Activated T-helper 1 cell treated with anti-CD3 and anti-CD28 coated beads, Interleukin-2, amount 50 U/mL, for 16 hours (primary cell): ENCODE measurements at regions not wholly inside any gene's neighbourhood (a gene's known extent, or its start where the extent isn't known, plus 50 kb on each side); places are given as distances from the start of the nearest gene placed in this dataset.
"Not testable (repeated sequence)": the region's sequence is repeated elsewhere in the genome, so short reads cannot be mapped to it uniquely, and the experiment has no call there.

ENCODE experiments used
- DNase-seq, 2 donors: peaks; one replicate each; pipeline ENCODE4 v3.0.0-alpha.2; 2020; ENCODE audit warnings: low read depth in 1 of 2, low spot score in 1 of 2

DNA sequence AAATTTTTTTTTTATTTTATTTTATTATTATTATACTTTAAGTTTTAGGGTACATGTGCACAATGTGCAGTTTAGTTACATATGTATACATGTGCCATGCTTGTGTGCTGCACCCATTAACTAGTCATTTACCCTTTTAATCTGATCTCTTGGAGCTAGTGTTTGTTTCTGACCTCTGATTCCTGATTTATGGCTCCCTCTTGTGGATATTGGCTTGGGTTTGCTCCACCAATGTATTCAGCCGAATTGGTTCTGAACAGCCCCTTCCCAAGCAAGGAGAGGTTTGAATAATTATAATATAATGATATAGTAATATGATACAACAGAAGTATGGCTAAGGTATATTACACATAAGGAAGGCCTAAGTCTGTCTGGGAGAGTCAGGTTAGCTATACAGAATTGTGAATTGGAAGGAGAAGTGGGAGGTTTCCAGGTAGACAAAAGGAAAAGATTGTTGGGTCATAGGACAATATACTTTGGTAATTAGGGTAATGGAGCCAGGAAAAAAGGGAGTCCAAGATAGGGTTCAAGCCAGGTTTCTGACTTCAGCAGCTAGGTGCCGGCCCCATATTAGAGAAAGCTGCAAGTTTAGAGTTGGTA is 53.1 kb upstream of the HMCN1 start:
- DNase-seq, result no peak

DNA sequence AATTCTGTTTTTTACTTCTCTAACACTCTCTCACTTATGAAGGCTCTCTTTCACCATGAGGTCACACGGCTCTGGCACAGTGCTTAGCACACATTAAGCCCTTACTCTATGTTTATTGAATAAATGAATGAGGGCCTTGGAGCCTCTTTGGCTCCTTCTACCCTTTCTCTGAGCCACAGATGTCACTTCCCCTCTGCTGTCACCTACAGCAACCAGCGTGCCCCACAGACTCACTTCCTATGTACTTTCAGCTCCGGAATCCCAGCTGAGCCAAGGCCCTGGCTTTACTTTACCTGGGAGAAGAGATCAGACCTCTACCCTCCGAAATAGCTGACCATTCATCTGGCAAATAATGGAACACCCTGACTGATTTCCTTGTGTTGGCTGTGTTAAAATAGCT is 53.7 kb upstream of the HMCN1 start:
- DNase-seq, result no peak

DNA sequence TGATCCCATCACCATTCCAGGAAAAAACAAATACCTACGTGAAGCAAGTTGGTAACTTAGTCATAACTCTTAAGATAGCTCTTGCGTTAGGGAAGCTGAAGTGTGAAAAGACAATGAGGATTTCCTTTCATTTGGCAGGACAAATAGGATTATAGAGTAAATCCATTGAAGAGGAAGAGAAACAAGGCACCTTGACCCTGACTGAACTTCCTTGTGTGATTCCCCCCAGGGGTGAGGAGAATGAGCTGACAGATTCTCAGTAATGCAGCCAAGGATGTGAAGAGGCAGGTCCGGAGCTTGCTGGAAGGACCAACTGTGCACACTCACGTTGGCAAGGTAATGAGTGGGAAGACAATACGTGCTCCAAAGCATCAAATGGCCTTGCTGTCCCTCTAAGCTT is 55.0 kb upstream of the HMCN1 start:
- no peak for DNase-seq

DNA sequence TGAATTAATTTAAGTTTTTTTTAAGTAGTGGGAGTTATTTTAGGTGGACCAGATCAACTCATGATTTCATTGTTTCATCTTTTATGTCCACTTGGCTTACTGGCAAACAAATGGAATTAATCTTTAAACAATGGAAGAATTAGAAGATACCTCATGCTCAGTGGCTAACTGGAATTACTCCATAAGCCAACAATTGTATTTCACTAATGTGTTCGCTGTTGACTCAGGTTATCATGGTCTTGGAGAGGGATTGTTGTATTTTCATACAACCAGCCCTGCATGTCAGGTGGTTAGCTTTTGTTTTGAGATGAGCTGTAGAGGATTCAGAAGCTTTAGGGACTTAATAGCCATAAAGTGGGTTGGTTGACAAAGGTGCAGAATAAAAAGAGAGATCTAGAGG is 57.2 kb upstream of the HMCN1 start:
- DNase-seq, result no peak

DNA sequence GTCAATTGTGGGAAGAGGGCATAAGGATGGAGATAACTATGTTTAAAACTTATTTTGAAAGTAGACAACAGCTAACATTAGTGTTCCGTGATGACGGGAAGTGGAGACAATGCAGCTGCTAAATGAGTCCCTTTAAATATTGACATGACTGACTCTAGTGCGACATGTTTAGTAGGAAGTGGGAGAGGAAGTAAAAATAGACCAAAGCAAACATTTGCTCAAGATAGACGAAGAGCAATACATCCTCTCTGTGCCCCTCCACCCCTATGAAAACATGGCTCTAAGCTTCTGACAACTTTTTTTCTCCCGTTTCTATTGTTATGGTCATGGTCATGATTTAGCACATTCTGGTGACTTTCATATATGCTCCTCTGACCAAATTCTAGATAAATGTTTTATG is 60.0 kb upstream of the HMCN1 start:
- DNase-seq, result no peak

DNA sequence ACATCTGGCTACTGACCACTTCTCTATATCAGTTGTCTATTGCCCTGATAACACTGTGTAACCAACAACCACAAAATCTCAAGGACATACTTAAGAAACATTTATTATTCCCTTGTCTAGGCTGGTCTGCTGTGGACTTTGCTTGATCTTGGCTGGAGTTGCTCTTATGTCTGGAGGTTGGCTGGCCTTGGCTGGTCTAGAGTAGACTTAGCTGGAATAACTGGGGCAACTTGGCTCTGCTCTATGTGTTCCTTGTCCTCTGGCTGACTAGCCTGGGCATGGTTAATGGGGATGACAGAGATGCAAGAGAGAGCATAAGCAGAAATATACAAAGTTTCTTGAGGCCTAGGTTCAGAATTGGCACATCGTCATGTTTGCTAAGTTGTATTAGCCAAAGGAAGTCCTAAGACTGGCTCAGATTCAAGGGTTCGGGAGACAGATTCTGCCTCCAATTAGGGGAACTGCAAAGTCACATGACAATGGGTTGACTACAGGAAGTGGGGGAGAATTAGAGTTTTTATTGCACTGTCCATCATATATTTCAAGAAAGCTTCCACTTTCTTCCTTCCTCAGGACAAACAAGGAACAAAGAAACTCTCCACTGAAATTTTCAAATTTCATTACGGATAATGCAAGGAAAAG is 61.4 kb upstream of the HMCN1 start:
- DNase-seq, result no peak

DNA sequence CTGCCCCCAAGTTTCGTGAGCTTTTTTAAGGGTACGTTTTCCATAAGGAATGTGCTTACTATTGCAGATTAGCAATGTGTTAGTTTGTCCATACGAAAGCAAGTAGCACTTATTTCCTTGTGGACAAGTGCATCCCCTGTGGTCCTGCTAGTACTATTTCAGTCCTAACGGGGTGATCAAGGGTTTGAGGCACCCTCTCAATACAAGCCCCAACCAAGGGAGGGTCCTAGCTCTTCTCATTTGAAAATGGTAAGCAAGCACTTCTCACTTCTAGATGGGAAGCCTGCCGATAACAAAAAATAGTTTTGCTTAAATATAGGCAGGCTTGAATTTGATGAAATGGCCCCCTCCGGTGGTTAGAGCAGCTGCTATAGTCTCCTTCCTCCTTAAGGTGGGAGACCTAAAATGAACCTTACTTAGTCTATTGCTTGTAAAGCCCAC is 64.0 kb upstream of the HMCN1 start:
- peak in 1 of 2 donors; percentile 5 for DNase-seq

DNA sequence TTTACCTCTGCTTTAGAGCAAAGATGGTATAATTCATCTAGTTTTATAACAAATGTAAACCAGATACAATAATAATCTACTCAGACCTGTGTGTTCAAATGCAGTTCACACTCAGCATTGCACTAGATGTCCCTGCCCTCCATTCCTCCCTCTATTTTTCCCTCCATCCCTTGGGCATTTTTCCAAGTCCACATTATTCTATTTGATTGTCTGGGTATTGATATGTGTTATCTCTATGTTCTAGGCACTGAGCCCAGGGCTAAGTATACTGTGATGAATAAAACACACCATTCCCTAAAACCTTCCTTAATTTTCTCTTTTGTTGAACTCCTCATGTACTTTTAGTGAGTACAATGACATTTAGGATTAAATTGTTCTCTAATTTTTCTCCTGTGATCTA is 66.2 kb upstream of the HMCN1 start:
- no peak for DNase-seq

DNA sequence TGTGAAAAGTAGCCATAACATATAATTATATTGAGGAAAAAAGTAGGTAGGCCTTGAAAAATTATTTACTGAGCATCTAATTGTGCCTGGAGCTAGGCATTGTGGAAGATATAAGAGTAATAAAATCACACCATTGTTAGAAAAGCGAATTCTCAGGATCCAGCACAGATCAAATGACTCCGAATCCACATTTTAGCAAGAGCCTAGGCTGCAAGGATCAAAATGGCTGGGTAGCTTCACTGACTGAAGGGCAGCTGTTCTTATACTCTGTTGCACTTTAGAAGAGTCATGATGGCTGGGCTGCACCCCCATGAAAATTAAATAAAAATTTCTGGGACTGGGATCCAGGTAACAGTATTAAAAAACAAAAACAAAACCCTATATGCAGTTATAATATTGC is 67.6 kb upstream of the HMCN1 start:
- DNase-seq, result no peak

DNA sequence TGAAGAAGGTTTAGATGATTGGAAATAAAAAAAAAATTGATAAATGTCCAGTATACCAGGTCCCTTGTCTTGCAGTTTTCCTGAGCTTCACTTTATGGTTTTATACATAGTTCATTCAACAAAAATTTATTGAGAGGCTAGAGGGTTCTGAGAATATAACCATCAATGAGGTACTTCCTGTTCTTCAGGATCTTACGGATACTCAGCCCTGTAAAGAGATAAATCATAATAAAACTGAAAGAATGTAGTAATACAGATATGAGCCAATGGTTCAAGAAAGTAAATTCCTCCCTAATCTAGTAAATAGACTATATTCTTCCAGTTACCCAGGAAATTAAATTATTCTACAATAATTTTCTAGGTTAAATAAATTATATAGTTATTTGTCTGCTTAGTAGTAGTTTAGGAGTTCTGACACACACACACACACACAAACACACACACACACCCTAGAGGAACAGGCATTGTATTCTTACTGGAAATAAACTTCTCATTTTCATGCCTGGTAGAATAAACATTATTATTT is 70.4 kb upstream of the HMCN1 start:
- DNase-seq, result no peak

DNA sequence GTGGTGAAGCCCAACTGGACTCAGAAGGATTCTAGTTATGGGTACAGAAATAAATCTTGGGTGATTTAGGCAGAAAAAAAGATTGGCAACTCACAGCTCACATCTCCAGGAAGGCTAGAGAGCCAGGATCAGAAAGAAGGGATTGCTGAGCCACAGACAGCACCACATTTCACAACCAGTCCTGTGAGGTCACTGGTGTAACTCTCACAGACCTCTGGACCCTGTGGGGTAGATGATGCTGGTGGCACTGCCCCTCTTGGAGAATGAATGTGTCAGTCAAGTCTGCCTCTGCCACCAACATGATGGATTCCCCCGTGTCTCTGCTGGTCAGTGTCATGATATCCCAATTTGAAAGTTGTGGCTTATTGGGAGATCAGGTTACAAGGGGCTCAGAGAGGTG is 70.9 kb upstream of the HMCN1 start:
- no peak for DNase-seq

DNA sequence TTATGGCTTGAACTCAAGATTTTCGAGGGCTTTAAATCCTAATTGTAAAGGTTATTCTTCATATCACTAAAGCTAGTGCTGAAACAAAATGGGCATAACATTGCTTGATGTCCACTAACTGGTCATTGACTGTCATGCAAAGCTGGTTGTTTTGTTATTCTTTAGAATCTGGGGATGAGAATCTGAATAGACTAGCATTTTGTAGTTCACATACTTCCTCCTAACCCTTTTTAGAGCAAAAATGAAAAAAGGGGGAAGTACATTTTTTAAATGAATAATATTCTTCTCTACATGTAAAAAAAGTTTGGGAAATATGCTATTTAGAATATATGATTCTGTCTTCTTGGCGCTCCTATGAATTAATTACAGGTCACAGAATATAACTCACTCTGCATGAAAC is 72.2 kb upstream of the HMCN1 start:
- no peak for DNase-seq

DNA sequence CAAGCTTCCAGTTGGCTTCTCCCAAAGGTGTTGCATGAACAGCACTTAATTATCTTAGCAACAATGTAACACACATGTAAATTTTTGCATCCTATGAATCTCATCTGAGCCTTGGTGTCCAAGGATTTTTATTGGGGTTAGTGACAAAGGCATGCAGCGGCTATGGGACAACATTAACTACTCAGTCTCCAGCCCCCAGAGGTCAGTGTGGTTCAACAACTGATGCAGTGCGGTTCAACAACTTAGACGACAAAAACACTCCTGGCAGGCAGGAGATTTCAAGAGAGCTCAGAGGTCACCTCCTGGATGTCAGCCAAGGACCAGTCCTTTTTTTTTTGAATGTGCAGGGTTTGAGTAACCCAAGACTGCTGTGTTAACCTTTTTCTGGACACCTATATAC is 77.5 kb upstream of the HMCN1 start:
- DNase-seq, result no peak

DNA sequence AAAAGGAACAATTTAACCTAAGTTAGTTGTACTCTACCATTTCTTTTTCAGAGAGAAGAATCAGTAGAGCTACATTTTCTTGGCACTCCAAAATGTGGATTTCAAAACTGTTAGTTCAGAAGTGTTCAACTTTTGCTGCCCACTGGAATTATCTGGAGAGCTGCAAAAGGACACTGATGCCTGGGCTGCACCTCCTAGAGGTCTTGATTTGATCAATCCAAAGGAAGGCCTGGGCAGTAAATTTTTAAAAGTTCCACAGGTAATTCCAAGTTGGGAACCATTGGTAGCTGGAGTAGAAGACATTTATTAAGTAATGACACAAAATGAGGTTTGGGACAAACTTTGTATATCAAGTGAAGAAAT is 79.3 kb upstream of the HMCN1 start:
- DNase-seq, result no peak

DNA sequence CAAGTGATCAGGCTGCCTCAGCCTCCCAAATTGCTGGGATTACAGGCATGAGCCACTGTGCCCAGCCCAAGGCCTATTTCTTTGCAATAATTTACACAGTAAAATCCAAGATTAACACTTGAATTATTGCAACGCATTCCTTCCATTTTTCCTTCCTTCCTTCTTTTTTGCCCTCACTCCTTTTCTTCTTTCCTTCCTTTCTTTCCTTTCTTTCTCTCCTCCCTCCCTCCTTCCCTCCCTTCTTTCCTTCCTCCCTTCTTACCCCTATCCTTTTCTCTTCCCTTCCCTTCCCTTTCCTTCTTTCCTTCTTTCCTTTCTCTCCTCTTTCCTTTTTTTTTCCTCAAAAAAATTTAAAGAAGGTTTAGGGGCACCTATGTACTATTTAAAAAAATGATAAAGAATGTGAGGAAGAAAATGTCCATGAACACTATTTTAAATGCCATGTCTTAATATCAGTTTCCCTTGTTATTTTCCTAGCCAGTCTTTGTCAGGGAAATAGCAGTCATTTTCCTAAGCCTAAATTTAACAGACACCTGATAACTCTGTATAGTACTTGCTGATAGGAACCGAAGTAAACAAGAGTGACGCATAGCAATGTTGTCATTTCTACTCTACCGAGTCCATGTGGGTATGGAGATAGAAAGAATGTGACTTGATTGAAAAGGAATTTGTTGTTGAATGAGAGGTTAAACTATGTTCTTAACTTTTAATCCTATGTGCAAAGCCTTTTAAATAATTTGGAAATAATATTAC is 79.8 kb upstream of the HMCN1 start:
- no peak for DNase-seq

DNA sequence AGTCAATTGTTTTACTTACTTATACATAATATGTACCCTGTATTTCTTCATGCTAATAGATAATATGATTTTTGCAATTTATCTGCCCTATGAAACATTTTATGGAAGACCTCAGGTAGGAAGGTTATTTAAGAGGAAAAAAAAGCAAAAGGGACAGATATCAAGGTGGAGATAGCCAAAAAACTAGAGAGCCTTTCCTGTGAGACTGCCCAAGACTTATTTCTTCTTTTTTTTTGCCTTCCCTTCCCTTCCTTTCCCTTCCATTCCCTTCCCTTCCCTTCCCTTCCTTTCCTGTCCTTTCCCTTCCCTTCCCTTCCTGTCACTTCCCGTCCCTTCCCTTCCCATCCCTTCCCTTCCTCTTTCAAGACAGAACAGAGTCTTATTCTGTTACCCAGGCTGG is 80.6 kb upstream of the HMCN1 start:
- no peak for DNase-seq

DNA sequence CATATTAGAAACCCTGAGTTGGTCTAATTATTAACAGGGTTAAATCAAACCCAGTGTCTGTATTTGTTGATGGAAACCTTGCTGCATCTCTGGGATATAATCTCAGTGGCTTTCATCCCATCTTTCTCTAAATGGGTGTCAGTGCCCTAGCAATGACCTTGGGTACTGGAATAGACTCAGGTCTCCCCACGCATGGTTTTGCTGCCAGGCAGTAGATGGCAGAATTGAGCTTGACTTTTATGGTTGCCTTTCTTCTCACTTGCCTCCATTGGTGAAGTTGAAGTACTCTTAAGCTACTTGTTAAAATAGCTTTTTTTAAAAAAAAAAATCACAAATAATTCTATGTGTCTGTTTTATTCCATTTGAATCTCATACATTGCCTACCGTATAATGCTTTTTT is 81.8 kb upstream of the HMCN1 start:
- DNase-seq, result no peak

DNA sequence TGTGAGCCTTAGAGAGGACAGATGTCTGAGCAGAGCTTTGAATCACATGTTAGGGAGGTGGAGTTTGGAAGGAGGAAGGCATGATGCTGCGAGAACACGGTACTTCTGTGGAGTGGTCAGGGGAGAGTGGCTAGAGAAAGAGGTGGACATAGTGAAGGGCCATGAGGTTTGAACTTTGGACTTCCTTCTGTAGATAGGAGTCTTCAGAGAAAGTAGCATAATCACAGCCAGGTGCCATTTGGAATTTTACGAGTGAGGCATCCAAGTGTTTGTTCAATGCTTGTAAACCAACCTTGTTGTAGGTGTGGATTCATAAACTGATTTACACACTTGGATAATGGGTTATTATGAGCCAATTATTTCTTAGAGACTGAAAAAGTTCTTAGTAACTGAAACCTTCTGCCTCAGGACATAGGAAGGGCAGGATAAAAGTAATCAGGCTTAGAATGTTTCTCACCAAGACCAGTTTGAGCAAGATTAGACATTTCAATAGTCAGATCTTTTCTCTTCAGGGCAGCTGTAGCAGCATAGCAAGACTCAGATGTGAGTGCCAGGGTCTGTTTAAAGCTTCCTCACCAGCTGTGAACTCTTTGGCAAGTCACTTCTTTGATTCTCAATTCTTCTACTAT is 83.5 kb upstream of the HMCN1 start:
- DNase-seq, result no peak

DNA sequence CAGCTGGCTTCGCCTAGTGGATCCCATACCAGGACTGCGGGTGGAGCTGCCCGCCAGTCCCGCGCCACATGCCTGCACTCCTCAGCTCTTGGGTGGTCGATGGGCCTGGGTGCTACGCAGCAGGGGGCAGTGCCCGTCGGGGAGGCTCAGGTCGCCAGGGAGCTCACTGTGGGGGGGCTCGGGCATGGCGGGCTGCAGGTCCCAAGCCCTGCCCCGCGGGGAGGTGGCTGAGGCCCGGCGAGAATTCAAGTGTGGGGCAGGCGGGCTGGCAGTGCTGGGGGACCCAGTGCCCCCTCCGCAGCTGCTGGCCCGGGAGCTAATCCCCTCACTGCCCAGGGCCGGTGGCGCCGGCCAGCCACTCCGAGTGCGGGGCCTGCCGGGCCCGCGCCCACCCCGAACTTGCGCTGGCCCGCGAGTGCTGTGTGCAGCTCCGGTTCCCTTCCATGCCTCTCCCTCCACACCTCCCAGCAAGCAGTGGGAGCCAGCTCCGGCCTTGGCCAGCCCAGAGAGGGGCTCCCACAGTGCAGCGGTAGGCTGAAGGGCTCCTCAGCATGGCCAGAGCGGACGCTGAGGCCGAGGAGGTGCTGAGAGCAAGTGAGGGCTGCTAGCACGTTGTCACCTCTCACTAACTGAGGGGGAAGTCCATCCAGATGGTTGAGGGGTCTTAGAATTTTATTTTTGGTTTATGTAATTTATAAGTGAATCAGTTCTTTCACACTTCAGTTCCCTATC is 85.2 kb upstream of the HMCN1 start:
- DNase-seq, result no peak

DNA sequence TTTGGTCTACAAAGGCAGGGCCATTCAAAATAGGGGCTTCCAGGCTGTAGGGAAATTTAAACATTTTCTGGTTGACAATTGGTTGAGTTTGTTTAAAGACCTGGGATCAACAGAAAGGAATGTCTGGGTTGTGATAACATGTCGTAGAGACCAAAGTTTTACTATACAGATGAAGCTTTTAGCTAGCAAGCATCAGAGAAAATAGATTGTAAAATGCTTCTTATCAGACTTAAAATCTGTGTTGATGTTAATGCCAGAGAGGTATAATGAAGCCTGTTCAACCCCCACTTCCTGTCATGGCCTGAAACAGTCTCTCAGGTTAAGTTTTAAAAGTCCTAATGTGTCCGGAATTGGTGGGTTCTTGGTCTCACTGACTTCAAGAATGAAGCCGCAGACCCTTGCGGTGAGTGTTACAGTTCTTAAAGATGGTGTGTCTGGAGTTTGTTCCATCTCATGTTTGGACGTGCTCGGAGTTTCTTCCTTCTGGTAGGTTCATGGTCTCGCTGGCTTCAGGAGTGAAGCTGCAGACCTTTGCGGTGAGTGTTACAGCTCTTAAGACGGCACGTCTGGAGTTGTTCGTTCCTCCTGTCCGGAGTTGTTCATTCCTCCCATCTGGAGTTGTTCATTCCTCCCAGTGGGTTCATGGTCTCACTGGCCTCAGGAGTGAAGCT is 86.5 kb upstream of the HMCN1 start:
- DNase-seq, result not testable (repeated sequence)

DNA sequence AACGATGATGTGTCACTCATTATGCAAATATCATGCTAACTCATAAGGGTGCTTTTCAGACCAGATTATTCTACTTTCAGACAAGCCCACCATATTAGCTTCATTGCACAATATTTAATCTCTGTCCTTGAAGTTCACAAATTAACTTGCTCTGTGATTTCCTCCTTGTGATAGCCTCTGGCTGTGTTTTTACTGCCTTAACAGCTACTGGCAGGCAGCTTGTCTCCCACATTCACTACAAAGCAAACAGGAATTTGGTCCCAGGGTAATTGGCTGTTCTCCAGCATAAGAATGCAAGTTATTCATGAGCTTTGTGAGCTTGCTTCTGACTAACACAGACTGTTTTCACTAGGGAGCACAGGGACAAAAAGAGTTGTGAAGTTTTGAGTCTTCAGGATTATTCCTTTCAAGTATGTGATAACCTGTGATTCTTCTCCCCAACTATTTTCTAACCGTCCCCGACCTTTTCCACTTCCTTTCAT is 87.9 kb upstream of the HMCN1 start:
- DNase-seq, result no peak
